ENCODE measurements at regions not wholly inside any gene's neighbourhood (a gene's known extent, or its start where the extent isn't known, plus 50 kb on each side); places are given as distances from the start of the nearest gene placed in this dataset.
"Not testable (repeated sequence)": the region's sequence is repeated elsewhere in the genome, so short reads cannot be mapped to it uniquely, and the experiment has no call there.

- Histone ChIP-seq H3K4me3 (ENCODE audit: low read depth, low read length) (no peak overlapping the region), H3K36me3 (ENCODE audit: control insufficient read depth, insufficient read depth, low read length) (no peaks in the 10 kb centered on the region), H3K9me3 (peaks cover 5% of the 10 kb centered on the region), H3K4me1 (no peaks in the 10 kb centered on the region), H3K27me3 (replicated peaks; ENCODE audit: control insufficient read depth, insufficient read depth, low read length) (no peaks in the 10 kb centered on the region)
- BruUV-seq (replicated peaks), result no TSS peak
- H3K27me3 Mint-ChIP-seq (ENCODE audit: insufficient read depth, unreplicated experiment), result no peaks in the 10 kb centered on the region
- no peaks in the 10 kb centered on the region for H3K36me3 Mint-ChIP-seq (ENCODE audit: insufficient read depth, unreplicated experiment)
- ChIA-PET POLR2A (no interaction called here), CTCF (no interaction called here)
- no peak overlapping the region for H3K27ac Mint-ChIP-seq (ENCODE audit: unreplicated experiment)
- H3K9me3 Mint-ChIP-seq (ENCODE audit: unreplicated experiment), result no peaks in the 10 kb centered on the region
- DNase-seq, result no peak
- H3K4me3 Mint-ChIP-seq (ENCODE audit: unreplicated experiment), result no peak overlapping the region
- intact Hi-C loops (cut with micrococcal nuclease; ENCODE audit: unreplicated experiment), result no loop called here
- no peaks in the 10 kb centered on the region for H3K4me1 Mint-ChIP-seq (ENCODE audit: low read depth, unreplicated experiment)
- TF ChIP-seq CTCF (IDR thresholded peaks at IDR 0.05; ENCODE audit: insufficient read depth in 1 of 2, low read depth in 1 of 2, low read length in 1 of 2, severe bottlenecking in 1 of 2, unreplicated experiment in 1 of 2), result no peak
Measured at GRCh38 chr4:7136351-7136750, 56.0 kb upstream of the SORCS2 start.

- no peak for TF ChIP-seq CTCF (IDR thresholded peaks at IDR 0.05; ENCODE audit: insufficient read depth in 1 of 2, low read depth in 1 of 2, low read length in 1 of 2, severe bottlenecking in 1 of 2, unreplicated experiment in 1 of 2)
- no peaks in the 10 kb centered on the region for H3K27me3 Mint-ChIP-seq (ENCODE audit: insufficient read depth, unreplicated experiment)
- DNase-seq, result no peak
- H3K36me3 Mint-ChIP-seq (ENCODE audit: insufficient read depth, unreplicated experiment), result no peaks in the 10 kb centered on the region
- ChIA-PET POLR2A (no interaction called here), CTCF (interaction anchor here (0.6 kb wide), 1 partner anchor 14 kb away, joined by 3 read pairs; no protein-coding TSS in a partner anchor)
- peaks cover 5% of the 10 kb centered on the region for H3K9me3 ChIP-seq
- no peaks in the 10 kb centered on the region for H3K4me1 Mint-ChIP-seq (ENCODE audit: low read depth, unreplicated experiment)
- no TSS peak for BruUV-seq (replicated peaks)
- no peak overlapping the region for H3K4me3 Mint-ChIP-seq (ENCODE audit: unreplicated experiment)
- intact Hi-C loops (cut with micrococcal nuclease; ENCODE audit: unreplicated experiment), result no loop called here
- H3K27ac Mint-ChIP-seq (ENCODE audit: unreplicated experiment), result no peak overlapping the region
- no peaks in the 10 kb centered on the region for H3K9me3 Mint-ChIP-seq (ENCODE audit: unreplicated experiment)
- no peaks in the 10 kb centered on the region for H3K4me1 ChIP-seq
- no peak overlapping the region for H3K4me3 ChIP-seq (ENCODE audit: low read depth, low read length)
- no peaks in the 10 kb centered on the region for H3K27me3 ChIP-seq (replicated peaks; ENCODE audit: control insufficient read depth, insufficient read depth, low read length)
- H3K36me3 ChIP-seq (ENCODE audit: control insufficient read depth, insufficient read depth, low read length), result no peaks in the 10 kb centered on the region
Measured at GRCh38 chr4:7135389-7135746, 57.0 kb upstream of the SORCS2 start.

- peaks cover 5% of the 10 kb centered on the region for H3K9me3 ChIP-seq
- no peak overlapping the region for H3K4me3 ChIP-seq (ENCODE audit: low read depth, low read length)
- Mint-ChIP-seq H3K4me1 (ENCODE audit: low read depth, unreplicated experiment) (no peaks in the 10 kb centered on the region), H3K4me3 (ENCODE audit: unreplicated experiment) (no peak overlapping the region), H3K9me3 (ENCODE audit: unreplicated experiment) (no peaks in the 10 kb centered on the region), H3K27ac (ENCODE audit: unreplicated experiment) (no peak overlapping the region), H3K36me3 (ENCODE audit: insufficient read depth, unreplicated experiment) (no peaks in the 10 kb centered on the region), H3K27me3 (ENCODE audit: insufficient read depth, unreplicated experiment) (no peaks in the 10 kb centered on the region)
- ChIA-PET CTCF (interaction anchor here (0.6 kb wide), 1 partner anchor 14 kb away, joined by 3 read pairs; no protein-coding TSS in a partner anchor), POLR2A (no interaction called here)
- no peaks in the 10 kb centered on the region for H3K36me3 ChIP-seq (ENCODE audit: control insufficient read depth, insufficient read depth, low read length)
- no peak for TF ChIP-seq CTCF (IDR thresholded peaks at IDR 0.05; ENCODE audit: insufficient read depth in 1 of 2, low read depth in 1 of 2, low read length in 1 of 2, severe bottlenecking in 1 of 2, unreplicated experiment in 1 of 2)
- H3K27me3 ChIP-seq (replicated peaks; ENCODE audit: control insufficient read depth, insufficient read depth, low read length), result no peaks in the 10 kb centered on the region
- H3K4me1 ChIP-seq, result no peaks in the 10 kb centered on the region
- no peak for DNase-seq
- no TSS peak for BruUV-seq (replicated peaks)
- intact Hi-C loops (cut with micrococcal nuclease; ENCODE audit: unreplicated experiment), result no loop called here
Measured at GRCh38 chr4:7134737-7135388, 57.5 kb upstream of the SORCS2 start.

- POLR2A ChIA-PET; H3K9me3 Mint-ChIP-seq (ENCODE audit: unreplicated experiment); H3K4me1 ChIP-seq; H3K27me3 ChIP-seq (replicated peaks; ENCODE audit: control insufficient read depth, insufficient read depth, low read length); H3K9me3 ChIP-seq; H3K36me3 Mint-ChIP-seq (ENCODE audit: insufficient read depth, unreplicated experiment); H3K4me3 ChIP-seq (ENCODE audit: low read depth, low read length); H3K36me3 ChIP-seq (ENCODE audit: control insufficient read depth, insufficient read depth, low read length); H3K27ac Mint-ChIP-seq (ENCODE audit: unreplicated experiment); BruUV-seq (replicated peaks); CTCF ChIA-PET; H3K4me1 Mint-ChIP-seq (ENCODE audit: low read depth, unreplicated experiment); H3K27me3 Mint-ChIP-seq (ENCODE audit: insufficient read depth, unreplicated experiment); DNase-seq; H3K4me3 Mint-ChIP-seq (ENCODE audit: unreplicated experiment); intact Hi-C loops (cut with micrococcal nuclease; ENCODE audit: unreplicated experiment): not testable (repeated sequence)
Measured at GRCh38 chr4:7133818-7134650, 58.3 kb upstream of the SORCS2 start.
